ENCODE measurements at regions not wholly inside any gene's neighbourhood (a gene's known extent, or its start where the extent isn't known, plus 50 kb on each side); places are given as distances from the start of the nearest gene placed in this dataset.
A peak's percentile ranks its signal among the peaks of the same experiment; 100 is the strongest.

- Histone ChIP-seq H3K27me3 (ENCODE audit: insufficient read depth, low read length) (no peaks in the 10 kb centered on the region), H3K4me1 (ENCODE audit: control insufficient read depth, insufficient read depth, low read length, unreplicated experiment) (no peaks in the 10 kb centered on the region), H3K4me3 (ENCODE audit: low read depth, low read length) (no peak overlapping the region), H3K36me3 (ENCODE audit: insufficient read depth, low read length) (no peaks in the 10 kb centered on the region), H3K79me2 (ENCODE audit: control insufficient read depth, insufficient read depth, low read length, unreplicated experiment) (no peaks in the 10 kb centered on the region), H3K27ac (ENCODE audit: low read depth, low read length) (no peak overlapping the region), H2AFZ (ENCODE audit: low read length, unreplicated experiment) (no peak overlapping the region)
Measured at GRCh38 chrX:11039926-11040325, 71.2 kb upstream of the HCCS start.

GRCh38 chrX:11040405-11040804, 70.7 kb upstream of the HCCS start:
- Histone ChIP-seq H3K27ac (ENCODE audit: low read depth, low read length) (no peak overlapping the region), H3K79me2 (ENCODE audit: control insufficient read depth, insufficient read depth, low read length, unreplicated experiment) (no peaks in the 10 kb centered on the region), H3K36me3 (ENCODE audit: insufficient read depth, low read length) (no peaks in the 10 kb centered on the region), H3K4me3 (ENCODE audit: low read depth, low read length) (no peak overlapping the region), H3K4me1 (ENCODE audit: control insufficient read depth, insufficient read depth, low read length, unreplicated experiment) (no peaks in the 10 kb centered on the region), H2AFZ (ENCODE audit: low read length, unreplicated experiment) (no peak overlapping the region), H3K27me3 (ENCODE audit: insufficient read depth, low read length) (no peaks in the 10 kb centered on the region)

GRCh38 chrX:11040996-11041395, 70.1 kb upstream of the HCCS start:
- H3K4me1 ChIP-seq (ENCODE audit: control insufficient read depth, insufficient read depth, low read length, unreplicated experiment) = no peaks in the 10 kb centered on the region
- H3K4me3 ChIP-seq (ENCODE audit: low read depth, low read length) = no peak overlapping the region
- no peak overlapping the region for H2AFZ ChIP-seq (ENCODE audit: low read length, unreplicated experiment)
- no peaks in the 10 kb centered on the region for H3K27me3 ChIP-seq (ENCODE audit: insufficient read depth, low read length)
- H3K79me2 ChIP-seq (ENCODE audit: control insufficient read depth, insufficient read depth, low read length, unreplicated experiment) = no peaks in the 10 kb centered on the region
- H3K36me3 ChIP-seq (ENCODE audit: insufficient read depth, low read length) = no peaks in the 10 kb centered on the region
- no peak overlapping the region for H3K27ac ChIP-seq (ENCODE audit: low read depth, low read length)

- Histone ChIP-seq H3K4me3 (ENCODE audit: low read depth, low read length) (no peak overlapping the region), H3K4me1 (ENCODE audit: control insufficient read depth, insufficient read depth, low read length, unreplicated experiment) (no peaks in the 10 kb centered on the region), H2AFZ (ENCODE audit: low read length, unreplicated experiment) (no peak overlapping the region), H3K36me3 (ENCODE audit: insufficient read depth, low read length) (no peaks in the 10 kb centered on the region), H3K79me2 (ENCODE audit: control insufficient read depth, insufficient read depth, low read length, unreplicated experiment) (no peaks in the 10 kb centered on the region), H3K27ac (ENCODE audit: low read depth, low read length) (no peak overlapping the region), H3K27me3 (ENCODE audit: insufficient read depth, low read length) (no peaks in the 10 kb centered on the region)
Measured at GRCh38 chrX:11050013-11050412, 61.1 kb upstream of the HCCS start.

GRCh38 chrX:11053351-11053750, 57.8 kb upstream of the HCCS start:
- H2AFZ ChIP-seq (ENCODE audit: low read length, unreplicated experiment) = no peak overlapping the region
- no peaks in the 10 kb centered on the region for H3K79me2 ChIP-seq (ENCODE audit: control insufficient read depth, insufficient read depth, low read length, unreplicated experiment)
- H3K4me3 ChIP-seq (ENCODE audit: low read depth, low read length) = no peak overlapping the region
- no peaks in the 10 kb centered on the region for H3K4me1 ChIP-seq (ENCODE audit: control insufficient read depth, insufficient read depth, low read length, unreplicated experiment)
- H3K36me3 ChIP-seq (ENCODE audit: insufficient read depth, low read length) = no peaks in the 10 kb centered on the region
- H3K27me3 ChIP-seq (ENCODE audit: insufficient read depth, low read length) = no peaks in the 10 kb centered on the region
- H3K27ac ChIP-seq (ENCODE audit: low read depth, low read length) = no peak overlapping the region

GRCh38 chrX:11056322-11057176, 54.6 kb upstream of the HCCS start:
- H3K27ac ChIP-seq (ENCODE audit: low read depth, low read length) = no peak overlapping the region
- no peaks in the 10 kb centered on the region for H3K27me3 ChIP-seq (ENCODE audit: insufficient read depth, low read length)
- H3K36me3 ChIP-seq (ENCODE audit: insufficient read depth, low read length) = no peaks in the 10 kb centered on the region
- no peak overlapping the region for H3K4me3 ChIP-seq (ENCODE audit: low read depth, low read length)
- no peaks in the 10 kb centered on the region for H3K79me2 ChIP-seq (ENCODE audit: control insufficient read depth, insufficient read depth, low read length, unreplicated experiment)
- no peak overlapping the region for H2AFZ ChIP-seq (ENCODE audit: low read length, unreplicated experiment)
- peaks cover 22% of the 10 kb centered on the region for H3K4me1 ChIP-seq (ENCODE audit: control insufficient read depth, insufficient read depth, low read length, unreplicated experiment)

GRCh38 chrX:11059933-11060332, 51.2 kb upstream of the HCCS start:
- peaks cover 42% of the 10 kb centered on the region for H3K4me1 ChIP-seq (ENCODE audit: control insufficient read depth, insufficient read depth, low read length, unreplicated experiment)
- no peaks in the 10 kb centered on the region for H3K36me3 ChIP-seq (ENCODE audit: insufficient read depth, low read length)
- H3K27me3 ChIP-seq (ENCODE audit: insufficient read depth, low read length) = no peaks in the 10 kb centered on the region
- peak overlapping the region; percentile 49; the same call in 1 of the 2 replicates for H3K4me3 ChIP-seq (ENCODE audit: low read depth, low read length)
- peak overlapping the region; percentile 38 for H2AFZ ChIP-seq (ENCODE audit: low read length, unreplicated experiment)
- H3K79me2 ChIP-seq (ENCODE audit: control insufficient read depth, insufficient read depth, low read length, unreplicated experiment) = no peaks in the 10 kb centered on the region
- H3K27ac ChIP-seq (ENCODE audit: low read depth, low read length) = peak overlapping the region; percentile 56; the same call in 1 of the 2 replicates
